ENCODE measurements at regions not wholly inside any gene's neighbourhood (a gene's known extent, or its start where the extent isn't known, plus 50 kb on each side); places are given as distances from the start of the nearest gene placed in this dataset.

GRCh38 chr4:181488926-181489325 lies 754.3 kb upstream of the TENM3 start (continued):
- no peak for TF ChIP-seq ZNF773 (CRISPR knock-in tag; IDR thresholded peaks at IDR 0.05; ENCODE audit: borderline replicate concordance)

DNA sequence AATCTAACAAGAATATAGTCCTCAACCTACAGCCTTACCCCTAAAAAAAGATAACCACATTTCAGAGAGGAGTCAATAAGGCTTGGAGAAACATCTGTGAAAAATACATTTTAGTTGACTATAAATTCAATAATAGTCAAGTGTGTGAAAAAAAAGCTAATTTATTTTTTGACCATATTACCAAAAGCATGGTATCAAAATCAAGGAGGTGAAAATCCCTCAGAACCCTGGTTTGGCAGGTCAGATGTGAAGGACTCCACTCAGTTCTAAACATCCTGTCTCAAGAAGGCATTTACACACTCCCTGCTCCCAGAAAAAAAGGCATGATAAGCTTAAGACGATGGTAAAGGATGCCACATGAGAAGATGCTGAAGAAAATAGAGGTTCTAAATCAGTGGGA lies 745.1 kb upstream of the TENM3 start:
- Histone ChIP-seq H3K27ac (ENCODE audit: extremely low read length, insufficient read depth, low read length) (no peak overlapping the region), H3K9ac (ENCODE audit: insufficient read depth, low read depth, low read length) (no peak overlapping the region), H2AFZ (ENCODE audit: low read length) (no peak overlapping the region), H3K79me2 (ENCODE audit: insufficient read depth, low read length) (no peaks in the 10 kb centered on the region), H3K4me3 (replicated peaks in 1 of 3; ENCODE audit: insufficient read depth in 1 of 3, low read depth in 2 of 3, low read length in 3 of 3) (no peak overlapping the region), H3K27me3 (ENCODE audit: control insufficient read depth in 1 of 2, insufficient read depth in 2 of 2, low read length in 2 of 2) (no peaks in the 10 kb centered on the region), H3K9me3 (ENCODE audit: low read length) (no peaks in the 10 kb centered on the region), H3K36me3 (replicated peaks in 1 of 2; ENCODE audit: control insufficient read depth in 1 of 2, insufficient read depth in 2 of 2, low read length in 2 of 2) (no peaks in the 10 kb centered on the region), H3K4me2 (ENCODE audit: low read depth, low read length) (no peak overlapping the region), H4K20me1 (ENCODE audit: insufficient read depth, low read length) (no peaks in the 10 kb centered on the region), H3K4me1 (ENCODE audit: insufficient read depth, low read length) (no peaks in the 10 kb centered on the region)
- ChIA-PET POLR2A (no interaction called here), CTCF (ENCODE audit: low intra/inter-chr PET ratio, low total read pairs) (no interaction called here)
- DNase-seq (ENCODE audit: low spot score) (no peak), ATAC-seq (no peak), FAIRE-seq (no peak)
- BruUV-seq (replicated peaks) = no TSS peak
- intact Hi-C loops (cut with micrococcal nuclease; ENCODE audit: unreplicated experiment) = no loop called here
- 0% methylated on average over 1 of the region's 1 CpG for WGBS (ENCODE audit: low lambda C conversion rate)
- in situ Hi-C loops (cut with HindIII; ENCODE audit: extremely low pct_ligation_motif_present, low pct_unique_long_range_greater_than_20kb) = no loop called here
- TF ChIP-seq NAIF1 (CRISPR knock-in tag; IDR thresholded peaks at IDR 0.05; ENCODE audit: borderline replicate concordance) (no peak), RERE (CRISPR knock-in tag; IDR thresholded peaks at IDR 0.05; ENCODE audit: low read depth) (no peak), ZNF660 (CRISPR knock-in tag; IDR thresholded peaks at IDR 0.05; ENCODE audit: borderline replicate concordance, low read depth) (no peak)
- TF ChIP-seq, protein P1, sequence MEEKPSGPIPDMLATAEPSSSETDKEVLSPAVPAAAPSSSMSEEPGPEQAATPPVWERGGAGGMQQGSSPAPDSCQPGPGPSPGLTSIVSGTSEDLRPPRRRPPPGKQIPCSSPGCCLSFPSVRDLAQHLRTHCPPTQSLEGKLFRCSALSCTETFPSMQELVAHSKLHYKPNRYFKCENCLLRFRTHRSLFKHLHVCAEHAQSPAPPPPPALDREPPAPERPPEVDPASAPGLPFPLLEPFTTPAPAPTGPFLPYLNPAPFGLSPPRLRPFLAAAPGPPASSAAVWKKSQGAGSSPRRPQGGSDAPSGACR (CRISPR knock-in tag; IDR thresholded peaks at IDR 0.05) = no peak

All from HepG2 (cell line).